ENCODE measurements at regions not wholly inside any gene's neighbourhood (a gene's known extent, or its start where the extent isn't known, plus 50 kb on each side); places are given as distances from the start of the nearest gene placed in this dataset.

DNA sequence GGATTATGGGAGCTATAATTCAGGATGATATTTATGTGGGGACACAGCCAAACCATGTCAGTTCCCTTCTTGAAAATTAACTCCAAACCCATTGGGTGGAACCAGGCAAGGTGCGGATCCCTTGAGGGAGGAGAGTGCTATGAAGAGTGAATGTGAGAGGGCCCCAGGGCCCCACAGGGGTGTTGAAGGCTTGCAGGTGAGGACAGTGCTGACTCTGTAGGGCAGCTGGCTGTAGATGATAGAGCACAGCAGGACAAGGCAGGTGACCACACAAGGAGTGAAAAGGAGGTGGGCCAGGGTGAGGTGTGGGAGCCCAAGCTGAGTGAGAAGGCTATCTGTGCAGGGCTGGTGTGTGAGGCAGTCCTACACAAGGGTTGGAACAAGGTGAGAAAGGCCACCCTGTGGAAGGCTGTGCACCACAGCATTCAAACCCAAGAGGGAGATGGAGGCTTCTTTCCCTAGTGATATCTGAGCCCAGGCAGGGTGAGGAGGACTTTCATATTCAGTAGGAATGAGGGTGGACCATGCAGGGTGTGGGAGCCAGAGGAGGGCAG is 746.0 kb upstream of the CELF2 start:
- H3K9me3 ChIP-seq (ENCODE audit: control insufficient read depth in 2 of 2, low read length in 2 of 2), result no peaks in the 10 kb centered on the region
- no peak overlapping the region for H3K9ac ChIP-seq (ENCODE audit: low read length in 2 of 2)
- H3K4me3 ChIP-seq (ENCODE audit: low read length in 2 of 2), result no peak overlapping the region
- H3K36me3 ChIP-seq (ENCODE audit: control insufficient read depth in 2 of 2, insufficient read depth in 2 of 2, low read length in 2 of 2), result no peaks in the 10 kb centered on the region
- no peaks in the 10 kb centered on the region for H3K27me3 ChIP-seq (ENCODE audit: control insufficient read depth in 1 of 2, insufficient read depth in 2 of 2, low read length in 2 of 2)
- no peaks in the 10 kb centered on the region for H3K4me1 ChIP-seq (ENCODE audit: control insufficient read depth, insufficient read depth, low read length)
- H3K27ac ChIP-seq (ENCODE audit: low read length), result no peak overlapping the region

DNA sequence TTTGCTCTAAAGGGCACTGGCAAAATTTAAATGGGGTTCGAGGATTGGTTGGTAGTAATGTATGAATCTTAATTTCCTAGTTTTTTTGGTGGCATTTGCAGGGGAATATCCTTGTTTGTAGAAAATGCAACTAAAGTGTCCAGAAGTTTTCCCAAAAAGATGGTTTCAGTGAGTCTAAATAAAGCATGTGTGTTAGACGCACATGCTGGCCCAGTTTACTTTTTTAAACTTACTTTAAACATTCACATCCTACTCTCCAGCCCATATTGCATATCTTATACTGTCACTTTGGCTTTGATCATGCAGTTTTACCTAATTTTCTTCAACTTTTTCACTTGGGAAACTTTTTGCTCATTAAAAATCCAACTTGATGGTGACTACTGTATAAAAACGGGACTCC is 744.0 kb upstream of the CELF2 start:
- no peaks in the 10 kb centered on the region for H3K9me3 ChIP-seq (ENCODE audit: control insufficient read depth in 2 of 2, low read length in 2 of 2)
- H3K9ac ChIP-seq (ENCODE audit: low read length in 2 of 2), result no peak overlapping the region
- H3K4me1 ChIP-seq (ENCODE audit: control insufficient read depth, insufficient read depth, low read length), result no peaks in the 10 kb centered on the region
- no peak overlapping the region for H3K4me3 ChIP-seq (ENCODE audit: low read length in 2 of 2)
- no peaks in the 10 kb centered on the region for H3K36me3 ChIP-seq (ENCODE audit: control insufficient read depth in 2 of 2, insufficient read depth in 2 of 2, low read length in 2 of 2)
- no peaks in the 10 kb centered on the region for H3K27me3 ChIP-seq (ENCODE audit: control insufficient read depth in 1 of 2, insufficient read depth in 2 of 2, low read length in 2 of 2)
- H3K27ac ChIP-seq (ENCODE audit: low read length), result no peak overlapping the region

- Histone ChIP-seq H3K9ac (ENCODE audit: low read length in 2 of 2) (no peak overlapping the region), H3K27me3 (ENCODE audit: control insufficient read depth in 1 of 2, insufficient read depth in 2 of 2, low read length in 2 of 2) (no peaks in the 10 kb centered on the region), H3K27ac (ENCODE audit: low read length) (no peak overlapping the region), H3K9me3 (ENCODE audit: control insufficient read depth in 2 of 2, low read length in 2 of 2) (no peaks in the 10 kb centered on the region), H3K4me1 (ENCODE audit: control insufficient read depth, insufficient read depth, low read length) (no peaks in the 10 kb centered on the region), H3K4me3 (ENCODE audit: low read length in 2 of 2) (no peak overlapping the region), H3K36me3 (ENCODE audit: control insufficient read depth in 2 of 2, insufficient read depth in 2 of 2, low read length in 2 of 2) (no peaks in the 10 kb centered on the region)
Observed at GRCh38 chr10:10279906-10280305, 737.8 kb upstream of the CELF2 start.

- Histone ChIP-seq H3K27me3 (ENCODE audit: control insufficient read depth in 1 of 2, insufficient read depth in 2 of 2, low read length in 2 of 2) (no peaks in the 10 kb centered on the region), H3K27ac (ENCODE audit: low read length) (no peak overlapping the region), H3K36me3 (ENCODE audit: control insufficient read depth in 2 of 2, insufficient read depth in 2 of 2, low read length in 2 of 2) (no peaks in the 10 kb centered on the region), H3K4me1 (ENCODE audit: control insufficient read depth, insufficient read depth, low read length) (peaks cover 3% of the 10 kb centered on the region), H3K4me3 (ENCODE audit: low read length in 2 of 2) (no peak overlapping the region), H3K9ac (ENCODE audit: low read length in 2 of 2) (no peak overlapping the region), H3K9me3 (ENCODE audit: control insufficient read depth in 2 of 2, low read length in 2 of 2) (no peaks in the 10 kb centered on the region)
Observed at GRCh38 chr10:10292501-10292900, 725.2 kb upstream of the CELF2 start.

DNA sequence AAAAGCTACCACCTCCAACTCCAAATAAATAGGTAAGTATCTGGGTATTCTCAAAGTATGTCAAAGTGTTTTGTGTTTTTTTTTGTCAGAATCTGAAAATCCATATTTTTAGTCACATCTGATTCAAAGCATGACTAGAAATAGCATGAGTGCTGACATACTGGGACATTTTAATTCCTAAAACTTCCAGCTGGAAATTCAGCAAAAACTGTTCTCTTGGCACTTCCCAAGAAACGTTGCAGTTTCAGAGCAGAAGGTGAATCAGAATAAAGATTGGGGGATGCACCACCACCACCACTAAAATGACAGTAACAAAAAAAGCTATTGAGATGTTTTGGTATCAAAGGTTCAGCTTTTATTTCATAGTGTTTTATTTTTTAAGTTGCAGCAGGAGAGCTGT is 724.6 kb upstream of the CELF2 start:
- no peaks in the 10 kb centered on the region for H3K9me3 ChIP-seq (ENCODE audit: control insufficient read depth in 2 of 2, low read length in 2 of 2)
- H3K27me3 ChIP-seq (ENCODE audit: control insufficient read depth in 1 of 2, insufficient read depth in 2 of 2, low read length in 2 of 2), result no peaks in the 10 kb centered on the region
- H3K4me1 ChIP-seq (ENCODE audit: control insufficient read depth, insufficient read depth, low read length), result peaks cover 3% of the 10 kb centered on the region
- H3K36me3 ChIP-seq (ENCODE audit: control insufficient read depth in 2 of 2, insufficient read depth in 2 of 2, low read length in 2 of 2), result no peaks in the 10 kb centered on the region
- no peak overlapping the region for H3K27ac ChIP-seq (ENCODE audit: low read length)
- no peak overlapping the region for H3K9ac ChIP-seq (ENCODE audit: low read length in 2 of 2)
- H3K4me3 ChIP-seq (ENCODE audit: low read length in 2 of 2), result no peak overlapping the region

GRCh38 chr10:10293481-10293951 is 724.2 kb upstream of the CELF2 start:
- peaks cover 3% of the 10 kb centered on the region for H3K4me1 ChIP-seq (ENCODE audit: control insufficient read depth, insufficient read depth, low read length)
- H3K27ac ChIP-seq (ENCODE audit: low read length), result no peak overlapping the region
- no peaks in the 10 kb centered on the region for H3K36me3 ChIP-seq (ENCODE audit: control insufficient read depth in 2 of 2, insufficient read depth in 2 of 2, low read length in 2 of 2)
- H3K9ac ChIP-seq (ENCODE audit: low read length in 2 of 2), result no peak overlapping the region
- no peak overlapping the region for H3K4me3 ChIP-seq (ENCODE audit: low read length in 2 of 2)
- H3K27me3 ChIP-seq (ENCODE audit: control insufficient read depth in 1 of 2, insufficient read depth in 2 of 2, low read length in 2 of 2), result no peaks in the 10 kb centered on the region
- no peaks in the 10 kb centered on the region for H3K9me3 ChIP-seq (ENCODE audit: control insufficient read depth in 2 of 2, low read length in 2 of 2)

DNA sequence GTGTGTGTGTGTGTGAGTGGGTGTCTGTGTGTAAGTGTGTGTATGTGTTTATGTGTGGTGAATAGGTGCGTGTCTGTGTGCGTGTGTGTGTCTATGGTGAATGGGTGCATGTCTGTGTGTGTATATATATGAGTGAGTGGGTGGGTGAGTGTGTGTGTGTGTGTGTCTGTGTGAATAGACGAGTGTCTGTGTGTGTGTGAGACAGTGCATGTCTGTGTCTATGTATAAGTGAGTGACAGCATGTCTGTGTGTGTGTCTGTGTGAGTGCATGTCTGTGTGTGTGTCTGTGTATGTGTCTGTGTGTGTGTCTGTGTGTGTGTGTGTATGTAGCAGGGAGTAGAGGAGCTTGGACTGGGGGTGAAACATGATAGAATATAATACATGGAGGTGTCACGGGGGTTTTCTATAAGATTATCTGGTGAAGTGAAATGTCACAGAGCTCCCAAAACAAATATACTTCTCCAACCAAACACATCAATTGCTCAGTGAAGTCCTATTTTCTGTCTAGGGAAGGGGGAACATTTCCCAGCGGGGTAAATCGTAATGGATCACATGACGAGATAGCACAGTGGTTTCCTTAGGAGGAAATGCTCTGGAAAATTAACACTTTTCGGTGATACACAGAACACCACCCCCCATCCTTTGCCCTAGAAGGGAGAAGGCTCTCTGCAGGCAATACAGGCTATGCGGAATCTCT is 723.3 kb upstream of the CELF2 start:
- Histone ChIP-seq H3K4me1 (ENCODE audit: control insufficient read depth, insufficient read depth, low read length) (peaks cover 3% of the 10 kb centered on the region), H3K36me3 (ENCODE audit: control insufficient read depth in 2 of 2, insufficient read depth in 2 of 2, low read length in 2 of 2) (no peaks in the 10 kb centered on the region), H3K9ac (ENCODE audit: low read length in 2 of 2) (no peak overlapping the region), H3K9me3 (ENCODE audit: control insufficient read depth in 2 of 2, low read length in 2 of 2) (no peaks in the 10 kb centered on the region), H3K27me3 (ENCODE audit: control insufficient read depth in 1 of 2, insufficient read depth in 2 of 2, low read length in 2 of 2) (no peaks in the 10 kb centered on the region), H3K27ac (ENCODE audit: low read length) (no peak overlapping the region), H3K4me3 (ENCODE audit: low read length in 2 of 2) (no peak overlapping the region)

DNA sequence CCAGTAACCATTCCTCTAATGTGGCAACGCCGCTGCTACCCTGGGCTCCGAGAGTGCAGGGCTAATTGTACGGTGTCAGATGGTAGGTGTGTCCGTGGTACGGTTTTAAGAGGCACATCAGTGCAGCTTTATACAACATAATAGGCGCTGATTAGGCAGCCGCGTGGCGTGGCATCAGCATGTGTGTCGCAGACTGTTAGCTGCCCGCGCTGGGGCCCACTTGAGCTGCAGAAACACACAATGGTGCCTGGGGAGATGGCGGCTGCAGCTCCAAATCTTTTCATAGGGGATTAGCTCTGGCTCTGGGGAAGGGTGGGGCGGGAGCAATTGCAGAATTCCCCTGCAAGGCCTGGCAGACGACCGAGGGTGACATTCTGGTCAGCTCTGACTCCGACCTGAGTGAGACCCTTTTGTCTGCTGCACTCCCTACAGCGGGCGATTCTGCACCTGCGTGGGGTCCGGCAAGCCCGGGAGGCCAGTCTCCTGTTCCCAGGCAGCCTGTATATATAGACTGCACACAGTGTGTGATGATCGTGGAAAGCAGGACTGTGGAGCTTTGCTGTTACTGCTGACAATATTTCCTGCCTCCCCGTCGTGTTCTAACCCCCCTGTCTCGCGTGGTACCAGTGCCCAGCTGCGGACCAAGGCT is 722.7 kb upstream of the CELF2 start:
- no peak overlapping the region for H3K9ac ChIP-seq (ENCODE audit: low read length in 2 of 2)
- no peak overlapping the region for H3K27ac ChIP-seq (ENCODE audit: low read length)
- no peaks in the 10 kb centered on the region for H3K36me3 ChIP-seq (ENCODE audit: control insufficient read depth in 2 of 2, insufficient read depth in 2 of 2, low read length in 2 of 2)
- no peaks in the 10 kb centered on the region for H3K27me3 ChIP-seq (ENCODE audit: control insufficient read depth in 1 of 2, insufficient read depth in 2 of 2, low read length in 2 of 2)
- no peaks in the 10 kb centered on the region for H3K9me3 ChIP-seq (ENCODE audit: control insufficient read depth in 2 of 2, low read length in 2 of 2)
- peaks cover 3% of the 10 kb centered on the region for H3K4me1 ChIP-seq (ENCODE audit: control insufficient read depth, insufficient read depth, low read length)
- no peak overlapping the region for H3K4me3 ChIP-seq (ENCODE audit: low read length in 2 of 2)

DNA sequence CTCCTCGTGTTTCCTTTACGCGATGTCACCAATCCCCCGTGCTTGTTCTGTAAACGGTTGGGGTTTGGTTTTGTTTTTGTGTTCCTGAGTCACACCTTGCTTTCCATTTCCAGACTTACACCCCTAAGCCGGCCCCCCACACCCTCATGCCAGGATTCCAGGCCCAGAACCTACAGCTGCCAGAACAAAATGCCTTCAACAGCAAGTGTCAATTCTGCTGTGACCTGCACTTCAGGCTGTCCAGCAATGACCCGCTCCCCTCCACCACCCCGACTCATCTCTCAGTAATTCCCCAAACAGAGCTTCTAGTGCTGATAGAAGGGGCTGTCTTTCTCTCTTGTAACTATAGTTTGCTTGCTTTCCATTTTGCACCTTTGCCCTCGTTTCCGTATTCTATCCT is 722.1 kb upstream of the CELF2 start:
- Histone ChIP-seq H3K9ac (ENCODE audit: low read length in 2 of 2) (no peak overlapping the region), H3K4me3 (ENCODE audit: low read length in 2 of 2) (no peak overlapping the region), H3K36me3 (ENCODE audit: control insufficient read depth in 2 of 2, insufficient read depth in 2 of 2, low read length in 2 of 2) (no peaks in the 10 kb centered on the region), H3K27me3 (ENCODE audit: control insufficient read depth in 1 of 2, insufficient read depth in 2 of 2, low read length in 2 of 2) (no peaks in the 10 kb centered on the region), H3K27ac (ENCODE audit: low read length) (no peak overlapping the region), H3K4me1 (ENCODE audit: control insufficient read depth, insufficient read depth, low read length) (peaks cover 3% of the 10 kb centered on the region), H3K9me3 (ENCODE audit: control insufficient read depth in 2 of 2, low read length in 2 of 2) (no peaks in the 10 kb centered on the region)

DNA sequence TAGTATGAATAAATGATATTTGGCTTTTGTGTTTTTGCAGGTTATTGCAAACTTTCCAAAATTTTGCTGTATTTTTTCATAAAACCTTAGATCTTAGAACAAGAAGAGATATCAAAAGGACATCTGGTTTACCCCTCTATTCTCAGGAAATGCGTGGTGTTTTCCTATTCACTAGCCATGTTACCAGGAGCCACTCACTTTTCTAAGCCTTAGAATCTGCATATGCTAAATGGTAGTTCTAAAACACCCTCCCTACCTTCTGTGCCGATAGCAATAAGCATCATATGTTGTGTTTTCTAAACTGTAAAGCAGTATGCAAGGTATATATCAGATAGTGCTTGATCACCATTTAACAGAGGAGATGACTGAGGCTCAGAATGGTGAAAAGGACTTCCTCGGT is 715.0 kb upstream of the CELF2 start:
- H3K27ac ChIP-seq (ENCODE audit: low read length), result no peak overlapping the region
- no peak overlapping the region for H3K4me3 ChIP-seq (ENCODE audit: low read length in 2 of 2)
- no peaks in the 10 kb centered on the region for H3K36me3 ChIP-seq (ENCODE audit: control insufficient read depth in 2 of 2, insufficient read depth in 2 of 2, low read length in 2 of 2)
- H3K4me1 ChIP-seq (ENCODE audit: control insufficient read depth, insufficient read depth, low read length), result no peaks in the 10 kb centered on the region
- no peaks in the 10 kb centered on the region for H3K9me3 ChIP-seq (ENCODE audit: control insufficient read depth in 2 of 2, low read length in 2 of 2)
- no peak overlapping the region for H3K9ac ChIP-seq (ENCODE audit: low read length in 2 of 2)
- no peaks in the 10 kb centered on the region for H3K27me3 ChIP-seq (ENCODE audit: control insufficient read depth in 1 of 2, insufficient read depth in 2 of 2, low read length in 2 of 2)

DNA sequence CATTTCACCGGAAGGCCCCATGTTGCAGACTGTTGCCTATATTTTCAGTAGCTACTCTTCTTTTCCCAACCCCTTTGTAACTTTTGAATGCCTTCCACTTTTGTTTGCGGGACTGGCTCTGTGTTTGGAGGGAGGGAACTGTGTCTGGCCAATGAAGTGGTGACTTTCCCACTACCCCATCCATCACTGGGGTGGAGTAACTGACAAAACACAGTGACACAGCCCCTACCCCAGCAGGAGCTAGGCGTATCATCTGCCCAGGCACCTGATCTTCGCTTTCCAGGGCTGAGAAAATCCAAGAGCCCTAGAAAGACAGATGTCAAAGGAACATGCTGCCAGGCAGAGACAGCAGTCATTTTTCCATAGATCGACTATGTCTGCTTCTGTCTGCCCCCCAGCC is 710.6 kb upstream of the CELF2 start:
- Histone ChIP-seq H3K9ac (ENCODE audit: low read length in 2 of 2) (no peak overlapping the region), H3K4me3 (ENCODE audit: low read length in 2 of 2) (no peak overlapping the region), H3K27ac (ENCODE audit: low read length) (no peak overlapping the region), H3K36me3 (ENCODE audit: control insufficient read depth in 2 of 2, insufficient read depth in 2 of 2, low read length in 2 of 2) (no peaks in the 10 kb centered on the region), H3K4me1 (ENCODE audit: control insufficient read depth, insufficient read depth, low read length) (no peaks in the 10 kb centered on the region), H3K9me3 (ENCODE audit: control insufficient read depth in 2 of 2, low read length in 2 of 2) (no peaks in the 10 kb centered on the region), H3K27me3 (ENCODE audit: control insufficient read depth in 1 of 2, insufficient read depth in 2 of 2, low read length in 2 of 2) (no peaks in the 10 kb centered on the region)
